ENCODE measurements at regions not wholly inside any gene's neighbourhood (a gene's known extent, or its start where the extent isn't known, plus 50 kb on each side); places are given as distances from the start of the nearest gene placed in this dataset.

- TF ChIP-seq CTCF (IDR thresholded peaks at IDR 0.05; ENCODE audit: control insufficient read depth, insufficient read depth, low read depth, low read length, missing control alignments) = no peak
- H3K4me3 ChIP-seq (ENCODE audit: control insufficient read depth, low read depth, low read length) = no peak overlapping the region
- no peak for DNase-seq (ENCODE audit: low read depth)
These were observed 456.5 kb upstream of the GOLIM4 start for GRCh38 chr3:168552251-168552650.

GRCh38 chr3:168548719-168549118, 453.0 kb upstream of the GOLIM4 start:
- TF ChIP-seq CTCF (IDR thresholded peaks at IDR 0.05; ENCODE audit: control insufficient read depth, insufficient read depth, low read depth, low read length, missing control alignments) = no peak
- no peak for DNase-seq (ENCODE audit: low read depth)
- no peak overlapping the region for H3K4me3 ChIP-seq (ENCODE audit: control insufficient read depth, low read depth, low read length)

GRCh38 chr3:168546707-168547106, 451.0 kb upstream of the GOLIM4 start:
- DNase-seq (ENCODE audit: low read depth) = no peak
- H3K4me3 ChIP-seq (ENCODE audit: control insufficient read depth, low read depth, low read length) = no peak overlapping the region
- TF ChIP-seq CTCF (IDR thresholded peaks at IDR 0.05; ENCODE audit: control insufficient read depth, insufficient read depth, low read depth, low read length, missing control alignments) = no peak

- TF ChIP-seq CTCF (IDR thresholded peaks at IDR 0.05; ENCODE audit: control insufficient read depth, insufficient read depth, low read depth, low read length, missing control alignments) = no peak
- H3K4me3 ChIP-seq (ENCODE audit: control insufficient read depth, low read depth, low read length) = no peak overlapping the region
- DNase-seq (ENCODE audit: low read depth) = no peak
These were observed 449.9 kb upstream of the GOLIM4 start for GRCh38 chr3:168545591-168545990.

- no peak for DNase-seq (ENCODE audit: low read depth)
- no peak overlapping the region for H3K4me3 ChIP-seq (ENCODE audit: control insufficient read depth, low read depth, low read length)
- TF ChIP-seq CTCF (IDR thresholded peaks at IDR 0.05; ENCODE audit: control insufficient read depth, insufficient read depth, low read depth, low read length, missing control alignments) = no peak
These were observed 448.6 kb upstream of the GOLIM4 start for GRCh38 chr3:168544097-168544957.

- no peak for TF ChIP-seq CTCF (IDR thresholded peaks at IDR 0.05; ENCODE audit: control insufficient read depth, insufficient read depth, low read depth, low read length, missing control alignments)
- no peak overlapping the region for H3K4me3 ChIP-seq (ENCODE audit: control insufficient read depth, low read depth, low read length)
- no peak for DNase-seq (ENCODE audit: low read depth)
These were observed 445.0 kb upstream of the GOLIM4 start for GRCh38 chr3:168540726-168541125.
